ENCODE measurements at regions not wholly inside any gene's neighbourhood (a gene's known extent, or its start where the extent isn't known, plus 50 kb on each side); places are given as distances from the start of the nearest gene placed in this dataset.
"Not testable (repeated sequence)": the region's sequence is repeated elsewhere in the genome, so short reads cannot be mapped to it uniquely, and the experiment has no call there.

DNA sequence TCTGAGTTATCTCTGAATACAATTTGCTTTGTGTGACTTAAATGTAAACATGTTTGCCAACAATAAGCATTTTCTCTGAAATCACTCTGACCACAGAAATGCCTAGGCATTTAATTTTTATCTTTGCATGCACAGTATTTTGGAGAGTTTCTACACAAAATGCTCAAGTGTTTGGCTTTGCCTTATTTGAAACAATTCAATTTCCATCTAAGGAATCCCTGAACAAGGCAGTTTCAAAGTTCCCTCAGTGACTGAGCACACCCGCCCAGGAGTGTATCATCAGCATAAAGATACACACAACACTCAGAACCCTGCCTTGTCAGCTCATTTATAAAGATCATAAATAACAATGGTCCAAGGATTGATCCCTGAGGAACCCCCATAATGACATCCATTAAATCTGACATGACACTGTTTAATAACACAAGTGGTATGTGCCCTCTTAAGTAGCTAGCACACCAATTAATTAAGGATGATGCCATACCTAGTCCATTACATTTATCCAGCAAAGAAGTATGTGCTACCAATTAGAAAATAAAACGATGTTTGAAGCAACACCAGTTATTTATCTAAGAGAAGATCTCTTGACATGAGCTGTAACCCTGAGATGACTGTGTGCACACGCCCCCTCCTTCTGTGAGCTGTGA lies 585.8 kb downstream of the ADGRL2 start:
- DNase-seq = no peak

DNA sequence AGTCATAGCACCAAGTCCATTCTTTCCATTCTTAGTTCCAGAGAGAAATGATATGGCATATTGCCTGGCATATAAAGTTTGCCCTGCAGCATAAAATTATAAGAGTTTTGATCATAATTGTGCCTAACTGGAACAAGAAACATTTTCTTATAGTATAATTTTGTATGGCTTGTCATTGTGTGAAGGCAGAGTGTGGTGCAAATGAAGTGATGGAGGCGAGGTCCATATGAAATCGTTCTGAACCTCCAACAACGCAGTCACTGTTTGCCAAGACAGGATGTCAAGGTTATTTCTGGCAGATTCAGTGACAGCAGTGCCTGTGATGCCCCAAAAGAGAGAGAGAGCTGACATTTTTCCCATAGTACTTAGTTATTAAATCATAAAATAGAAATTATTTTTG lies 584.0 kb downstream of the ADGRL2 start:
- no peak for DNase-seq

DNA sequence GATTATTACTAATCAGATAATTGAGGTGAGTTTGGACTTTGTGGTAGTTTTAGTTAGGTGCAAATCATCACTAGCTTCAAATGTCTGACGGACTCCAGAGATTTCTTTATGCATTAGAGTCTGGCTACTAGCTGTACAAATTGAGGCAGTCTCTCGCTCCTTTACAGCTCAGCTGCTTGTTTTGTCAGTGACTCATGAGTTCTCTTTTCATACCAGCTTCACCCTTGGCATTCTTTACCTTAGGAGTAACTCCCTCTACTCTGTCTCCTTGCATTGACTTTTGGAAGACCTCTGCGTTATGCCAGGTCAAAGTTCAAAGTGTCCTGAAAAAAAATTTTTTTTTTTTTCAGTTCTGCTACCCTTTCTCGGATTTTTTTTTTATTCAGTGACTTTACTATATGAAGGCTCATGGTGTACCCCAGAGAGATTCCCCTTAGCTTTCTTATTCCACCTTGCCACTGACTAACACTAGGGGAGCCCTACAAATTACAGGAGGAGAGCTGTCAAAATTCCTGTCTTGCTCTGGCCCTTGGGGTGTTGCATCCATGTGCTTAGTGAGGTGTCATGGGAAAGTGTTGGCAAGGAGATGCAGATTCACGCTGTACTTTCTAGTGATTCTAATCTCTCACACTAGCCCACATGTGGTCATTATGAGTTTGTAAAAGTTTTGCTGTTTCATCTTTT lies 576.6 kb downstream of the ADGRL2 start:
- no peak for DNase-seq

DNA sequence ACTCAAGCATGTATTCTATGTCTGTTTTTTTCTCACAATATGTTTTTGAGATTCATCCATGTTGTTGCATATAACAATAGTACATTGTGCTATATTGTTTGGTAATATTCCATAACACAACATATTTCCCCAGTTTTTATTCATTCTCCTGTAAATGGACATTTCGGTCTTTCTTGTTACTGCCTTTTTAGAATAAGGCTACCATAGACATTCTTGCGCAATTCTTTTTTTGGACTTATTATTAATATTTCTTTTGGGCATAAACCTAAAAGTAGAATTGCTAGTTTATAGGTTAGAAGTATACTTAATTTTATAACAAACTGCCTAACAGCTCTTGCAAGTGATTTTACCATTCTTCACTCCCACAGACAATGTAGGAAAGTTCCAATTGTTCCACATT lies 573.0 kb downstream of the ADGRL2 start:
- DNase-seq = no peak

DNA sequence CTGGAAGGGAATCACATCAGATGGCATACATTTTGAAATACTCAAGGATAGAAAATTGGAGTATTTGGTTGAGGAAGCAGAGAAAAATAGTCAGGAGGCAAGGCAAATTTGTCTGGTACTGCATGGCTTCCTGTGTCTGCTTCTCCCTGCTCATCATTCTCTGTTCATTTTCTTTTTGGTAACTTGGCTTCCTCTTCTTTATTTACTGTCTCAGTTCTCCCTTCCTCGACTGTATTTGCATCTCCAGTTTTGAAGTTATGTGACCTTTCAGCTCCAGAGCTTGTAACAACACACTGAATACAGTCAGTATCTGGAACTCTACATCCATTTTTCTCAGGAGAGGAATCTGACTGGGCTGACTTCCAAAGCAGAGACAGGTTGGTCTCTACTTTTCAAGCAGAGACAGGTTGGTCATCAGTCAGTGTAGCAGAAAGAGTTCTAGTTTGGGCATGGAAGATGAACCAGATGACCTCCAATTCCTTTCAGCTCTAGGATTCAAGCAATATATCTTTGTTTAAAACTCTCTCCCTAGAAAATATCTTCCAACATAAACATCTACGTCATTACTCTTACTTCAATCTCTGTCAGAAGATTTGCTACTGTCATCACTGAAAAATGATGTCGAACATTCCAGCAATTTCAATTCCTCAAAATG lies 571.2 kb downstream of the ADGRL2 start:
- no peak for DNase-seq

DNA sequence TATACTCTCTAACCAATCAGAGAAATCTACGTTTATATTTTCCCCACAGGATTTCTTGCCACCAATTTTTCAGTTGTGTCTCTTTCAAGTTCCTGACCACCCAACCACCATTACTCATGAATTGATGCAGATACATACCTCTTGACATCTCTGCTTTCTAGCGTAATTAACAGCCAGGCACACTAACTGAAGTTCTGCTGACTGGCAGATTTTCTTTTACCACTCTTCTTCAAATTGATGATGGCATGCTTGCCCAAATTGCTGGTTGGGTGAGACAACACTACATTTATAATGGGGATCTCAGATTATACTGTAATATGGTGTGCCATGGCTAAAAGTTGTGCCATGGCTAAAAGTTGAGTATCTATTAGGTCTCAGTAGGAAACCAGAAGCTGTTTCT lies 566.7 kb downstream of the ADGRL2 start:
- no peak for DNase-seq

DNA sequence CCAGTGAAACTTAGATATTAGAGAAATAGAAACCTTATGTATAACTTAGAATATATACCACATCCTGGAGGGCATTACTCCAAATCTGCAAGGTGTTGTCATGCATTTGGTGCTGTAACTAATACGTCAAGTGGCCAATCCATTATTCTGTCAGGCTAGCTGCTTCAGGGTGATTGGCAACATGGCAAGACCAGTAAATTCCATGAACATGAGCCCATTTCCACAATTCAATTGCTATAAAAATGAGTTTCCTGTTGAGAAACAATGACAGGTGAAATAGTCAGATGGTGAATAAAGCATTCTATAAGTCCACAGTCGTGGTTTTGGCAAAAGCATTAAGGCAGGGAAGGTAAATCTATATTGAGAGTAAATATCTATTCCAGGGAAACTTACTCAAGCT lies 566.0 kb downstream of the ADGRL2 start:
- DNase-seq = no peak

DNA sequence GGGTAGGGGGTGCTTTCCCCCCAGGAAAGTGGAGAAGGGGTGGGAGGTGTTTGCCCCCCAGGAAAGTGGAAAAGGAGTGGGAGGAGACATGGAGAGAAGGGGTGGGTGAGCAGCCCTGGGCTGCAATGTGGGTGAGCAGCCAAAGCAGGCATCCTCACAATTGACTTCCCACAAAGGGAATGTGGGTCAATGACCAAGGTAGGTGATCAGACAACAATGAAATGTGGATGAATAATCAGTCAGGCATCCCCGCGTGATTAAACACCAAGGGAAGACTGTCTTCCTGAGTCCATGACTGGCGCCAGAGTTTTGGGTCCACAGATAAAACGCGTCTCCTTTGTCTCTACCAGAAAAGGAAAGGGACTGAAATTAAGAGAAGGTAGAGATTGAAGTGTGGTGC lies 558.8 kb downstream of the ADGRL2 start:
- not testable (repeated sequence) for DNase-seq

DNA sequence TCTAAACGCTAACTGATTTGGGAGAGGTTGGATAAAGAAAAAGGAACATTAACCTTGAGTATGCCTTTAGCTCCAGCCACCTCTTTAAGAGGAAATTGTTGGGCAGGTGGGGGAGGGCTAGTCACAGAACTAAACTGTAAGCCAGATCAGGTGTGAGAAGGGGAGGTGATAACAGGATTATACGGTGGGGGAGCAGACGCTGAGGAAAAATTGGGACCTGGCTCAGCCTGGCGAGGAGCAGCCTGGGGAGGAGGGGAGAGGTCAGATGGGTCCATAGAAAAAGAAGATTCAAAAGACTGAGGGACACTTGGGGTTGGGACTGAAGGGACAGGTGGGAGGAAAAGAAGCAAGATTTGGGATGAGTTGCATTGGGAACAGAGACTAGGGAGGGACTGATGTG lies 558.0 kb downstream of the ADGRL2 start:
- not testable (repeated sequence) for DNase-seq

DNA sequence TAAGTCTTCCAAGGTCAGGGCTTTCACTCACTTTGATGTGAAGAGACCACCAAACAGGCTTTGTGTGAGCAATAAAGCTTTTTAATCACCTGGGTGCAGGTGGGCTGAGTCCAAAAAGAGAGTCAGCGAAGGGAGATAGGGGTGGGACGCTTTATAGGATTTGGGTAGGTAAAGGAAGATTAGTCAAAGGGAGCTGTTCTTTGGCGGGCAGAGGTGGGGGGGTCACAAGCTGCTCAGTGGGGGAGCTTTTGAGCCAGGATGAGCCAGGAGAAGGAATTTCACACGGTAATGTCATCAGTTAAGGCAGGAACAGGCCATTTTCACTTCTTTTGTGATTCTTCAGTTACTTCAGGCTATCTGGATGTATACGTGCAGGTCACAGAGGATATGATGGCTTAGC lies 553.8 kb downstream of the ADGRL2 start:
- DNase-seq = not testable (repeated sequence)

DNA sequence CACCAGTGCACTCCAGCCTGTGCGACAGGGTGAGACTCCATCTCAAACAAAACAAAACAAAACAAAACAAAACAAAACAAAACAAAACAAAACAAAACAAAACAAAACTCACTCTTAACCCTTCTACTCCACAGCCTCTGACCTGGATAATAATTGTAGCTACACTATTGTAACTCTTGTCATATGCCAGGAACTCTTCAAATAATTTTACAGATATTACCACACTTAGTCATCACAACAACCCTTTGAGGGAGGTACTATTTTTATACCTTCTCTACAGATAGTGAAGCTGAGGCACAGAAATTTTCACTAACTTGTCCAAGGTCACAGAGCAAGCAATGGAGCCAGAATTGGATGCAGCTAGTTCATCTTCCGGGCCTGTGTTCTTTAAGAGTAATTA lies 547.8 kb downstream of the ADGRL2 start:
- no peak for DNase-seq

DNA sequence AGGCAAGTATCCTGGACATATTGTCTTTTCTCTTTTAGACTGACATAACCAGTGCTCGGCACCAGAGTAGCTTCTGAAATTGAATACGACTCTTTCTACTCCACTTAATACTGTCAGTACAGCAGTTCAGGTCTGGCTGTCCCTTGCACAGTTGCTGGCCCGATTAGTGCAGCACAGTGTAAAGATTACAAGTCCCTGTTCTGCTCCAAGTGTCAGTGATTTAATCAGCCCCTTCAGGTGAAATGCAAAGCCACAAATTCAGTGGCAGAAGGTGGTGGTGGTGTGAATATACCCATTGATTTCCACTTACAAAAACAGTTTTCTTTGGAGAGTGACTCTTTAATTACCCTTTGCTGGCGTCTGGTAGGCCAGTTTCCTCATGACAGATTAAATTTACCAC lies 545.4 kb downstream of the ADGRL2 start:
- no peak for DNase-seq

DNA sequence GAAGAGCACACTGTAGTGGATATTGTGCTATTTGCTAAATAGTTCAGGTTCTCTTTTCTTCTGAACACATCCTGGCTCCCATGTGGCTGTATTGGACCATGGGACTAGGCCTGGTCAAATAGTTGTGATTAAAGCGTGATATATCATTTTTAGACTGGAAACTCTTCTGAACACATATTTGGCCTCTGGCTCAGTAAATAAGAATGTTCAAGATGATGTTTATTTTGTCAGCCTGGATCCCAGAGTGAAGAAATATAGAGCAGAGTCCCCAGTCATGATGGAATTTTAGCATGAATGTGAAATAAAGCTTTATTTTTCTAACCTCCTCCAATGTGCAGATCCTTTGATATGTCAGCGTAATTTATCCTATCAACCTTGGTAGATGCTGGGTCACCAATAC lies 542.6 kb downstream of the ADGRL2 start:
- no peak for DNase-seq

DNA sequence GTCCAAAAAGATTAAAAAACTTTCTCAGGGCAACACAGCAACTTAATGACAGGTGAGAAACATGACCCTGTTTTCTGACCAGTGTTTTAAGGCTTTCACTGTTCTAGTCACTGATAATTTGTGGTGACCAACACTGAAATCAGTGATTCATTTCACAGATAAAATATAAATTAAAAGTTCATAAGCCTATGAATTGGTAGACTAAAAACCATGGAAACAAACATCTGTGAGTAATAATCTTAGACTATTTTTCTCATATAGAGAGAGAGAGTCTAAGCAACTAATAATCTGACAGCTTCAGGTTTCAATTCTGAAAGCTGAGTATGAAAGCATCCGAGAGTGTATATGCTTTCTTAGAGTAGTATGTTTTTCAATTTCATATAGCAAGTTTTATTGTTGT lies 536.9 kb downstream of the ADGRL2 start:
- DNase-seq = no peak

DNA sequence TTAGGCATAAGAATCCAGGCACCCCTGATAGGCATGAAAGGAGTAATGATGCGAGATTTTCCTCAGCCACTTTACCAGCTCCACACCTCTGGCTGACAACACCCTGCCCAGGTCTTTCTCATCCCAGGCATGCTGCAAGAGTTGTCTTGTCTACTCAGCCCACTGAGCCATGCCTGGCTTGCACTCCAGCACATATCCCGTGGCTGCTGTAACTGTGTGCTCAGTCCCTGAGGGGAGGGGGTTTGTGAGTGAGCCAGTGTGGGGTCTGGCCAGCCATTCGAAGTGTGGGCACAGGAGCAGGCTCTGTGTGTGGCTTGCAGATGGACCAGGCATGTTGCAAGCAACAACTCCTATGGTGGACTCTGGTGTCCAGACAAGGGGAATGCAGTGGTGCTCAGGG lies 529.6 kb downstream of the ADGRL2 start:
- no peak for DNase-seq

DNA sequence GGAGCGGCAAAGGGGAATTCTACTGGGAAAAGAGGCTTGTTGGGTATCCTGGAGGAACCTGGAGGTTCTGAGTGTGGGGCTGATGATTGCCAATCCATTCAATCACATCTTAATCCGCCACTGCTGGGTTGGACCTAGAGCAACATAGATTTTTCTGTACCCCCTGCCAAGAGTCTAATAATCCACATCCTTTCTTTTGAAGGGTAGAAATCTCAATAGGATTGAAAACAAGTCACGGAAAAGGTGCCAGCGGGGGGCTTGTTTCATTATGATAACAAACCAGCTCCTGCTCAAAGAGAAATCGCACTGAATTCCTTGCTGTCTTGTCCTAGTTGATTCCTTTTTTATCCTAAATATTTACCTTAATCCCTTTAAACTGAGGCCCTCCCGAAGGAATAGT lies 528.5 kb downstream of the ADGRL2 start:
- DNase-seq = no peak

DNA sequence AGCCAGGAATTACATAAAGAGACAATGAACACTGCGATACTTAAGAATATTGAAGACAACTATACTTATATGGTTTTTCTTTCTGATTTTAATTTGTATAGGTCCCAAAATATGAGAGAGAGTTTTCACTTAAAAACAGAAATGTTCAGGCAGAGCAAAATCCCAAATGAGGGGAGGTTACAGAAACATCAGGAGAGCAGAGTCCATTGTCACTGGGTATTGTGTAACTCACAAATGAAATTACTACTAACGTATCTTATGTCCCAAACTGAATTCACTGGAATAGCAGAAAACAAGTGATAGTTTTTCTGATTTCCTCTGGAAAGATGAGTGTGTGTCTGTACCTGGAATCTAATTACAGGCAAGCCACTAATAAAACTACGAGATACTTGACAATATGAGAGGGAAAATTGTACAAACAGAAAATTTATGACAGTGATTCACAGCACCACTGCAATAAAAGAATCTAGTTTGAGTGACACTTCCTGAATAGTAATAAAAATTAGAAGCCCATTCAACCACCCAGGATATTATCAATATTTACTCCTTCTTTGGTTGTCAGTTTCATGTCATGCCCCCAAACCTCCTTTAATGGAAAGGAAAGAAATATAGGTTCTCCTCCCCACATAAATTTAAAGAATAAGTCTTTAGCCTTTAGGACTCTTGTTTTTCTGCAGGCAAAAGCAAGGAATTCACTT lies 522.6 kb downstream of the ADGRL2 start:
- no peak for DNase-seq

DNA sequence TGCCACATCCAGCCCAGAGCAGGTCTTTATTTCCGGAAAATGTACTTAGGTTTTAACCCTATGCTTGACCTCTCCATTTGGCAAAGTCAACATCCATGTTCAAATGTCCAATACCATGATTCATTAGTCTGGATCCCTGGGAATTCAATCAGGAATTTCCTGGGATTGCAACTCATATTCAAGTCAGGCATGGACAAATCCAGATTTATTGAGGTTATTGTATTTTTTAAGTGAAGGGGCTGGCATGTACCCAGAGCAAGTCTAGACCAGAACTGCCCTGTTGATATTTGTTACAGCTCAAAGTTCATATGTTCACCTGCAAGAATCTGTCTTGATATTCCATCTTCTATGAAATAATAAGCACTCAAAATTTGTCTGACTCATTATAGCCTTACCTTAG lies 521.1 kb downstream of the ADGRL2 start:
- DNase-seq = no peak

DNA sequence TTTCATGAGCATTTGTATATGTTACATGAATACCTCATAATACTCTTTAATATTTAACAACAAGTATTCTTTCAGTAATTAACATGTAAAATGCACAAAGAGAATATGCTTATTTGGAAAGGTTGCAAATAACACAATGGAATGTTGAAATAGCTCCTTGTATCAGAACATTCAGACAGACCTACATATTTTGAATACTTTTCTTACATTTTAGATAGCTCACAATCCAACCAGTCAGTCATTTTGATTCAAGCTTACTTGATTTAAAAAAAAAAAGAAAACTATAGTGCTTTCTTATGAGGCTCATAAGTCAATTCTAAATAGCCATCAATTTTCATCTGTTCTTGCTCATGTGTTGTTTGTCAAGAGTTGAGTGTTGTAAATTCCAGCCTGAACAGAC lies 518.8 kb downstream of the ADGRL2 start:
- no peak for DNase-seq

DNA sequence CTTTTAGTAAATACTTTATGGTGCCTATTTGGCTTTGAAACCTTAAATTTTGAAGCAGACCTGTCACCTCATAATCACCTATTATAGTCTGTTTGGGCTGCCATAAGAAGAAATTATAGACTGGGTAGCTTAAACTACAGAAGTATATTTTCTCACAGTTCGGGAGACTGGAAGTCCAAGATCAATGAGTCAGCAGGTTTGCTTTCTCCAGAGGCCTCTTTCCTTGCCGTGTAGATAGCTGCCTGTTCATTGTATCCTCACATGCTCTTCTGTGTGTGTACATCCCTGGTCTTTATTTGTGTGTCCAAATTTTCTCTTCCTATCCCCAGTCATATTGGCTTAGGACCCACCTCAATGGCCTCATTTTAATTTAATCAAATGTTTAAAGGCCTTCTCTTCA lies 518.2 kb downstream of the ADGRL2 start:
- DNase-seq = no peak

DNA sequence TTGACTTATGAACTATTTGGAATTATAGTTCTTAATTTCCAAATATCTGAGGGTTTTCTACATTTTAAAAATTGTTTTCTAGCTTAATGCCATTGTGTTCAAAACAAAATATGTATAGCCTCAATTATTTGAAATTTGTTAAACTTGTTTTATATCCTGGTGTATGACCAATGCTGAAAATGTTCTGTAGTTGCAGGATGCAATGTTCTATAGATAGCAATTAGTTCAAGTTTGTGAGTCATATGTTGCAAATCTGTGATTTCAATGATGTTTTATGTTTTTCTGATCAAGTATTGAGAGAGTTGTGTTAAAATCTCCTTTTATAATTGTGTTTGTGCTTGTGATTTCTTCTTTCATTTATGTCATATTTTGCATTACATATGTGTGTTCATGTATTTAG lies 517.5 kb downstream of the ADGRL2 start:
- DNase-seq = no peak

DNA sequence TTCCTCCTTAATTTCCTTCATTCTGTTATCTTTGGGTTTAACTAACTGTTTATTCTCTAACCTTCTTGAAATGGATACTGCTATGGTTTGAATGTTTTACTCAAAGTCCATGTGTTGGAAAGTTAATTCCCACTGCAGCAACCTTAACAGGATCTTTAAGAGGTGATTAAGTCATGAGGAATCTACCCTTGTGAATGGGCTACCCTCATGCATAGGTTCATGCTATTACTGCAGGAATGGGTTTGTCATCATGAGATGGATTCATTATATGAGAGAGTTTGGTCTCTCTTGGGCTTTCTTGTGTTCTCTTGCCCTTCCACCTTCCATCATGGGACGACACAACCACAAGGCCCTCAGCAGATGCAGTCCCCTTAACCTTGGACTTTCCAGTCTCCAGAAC lies 516.9 kb downstream of the ADGRL2 start:
- DNase-seq = no peak

DNA sequence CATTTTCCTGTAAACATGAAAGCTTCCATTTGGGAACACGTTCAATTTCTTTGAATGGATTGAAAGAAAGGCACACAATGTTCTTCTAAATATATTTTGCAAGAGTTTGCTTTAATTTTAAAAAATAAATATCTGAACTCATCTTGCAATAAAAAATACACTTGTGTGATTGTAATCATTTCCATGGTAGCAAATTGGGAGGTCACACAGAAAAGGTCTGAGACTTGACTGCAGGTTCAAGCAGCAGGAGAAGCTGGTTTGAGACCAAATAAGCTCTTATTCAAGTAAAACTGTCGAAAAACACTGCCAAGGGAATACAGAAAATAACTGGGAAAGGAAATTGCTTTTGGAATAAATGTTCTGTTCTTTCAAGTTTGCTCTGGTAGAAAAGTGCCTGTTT lies 498.9 kb downstream of the ADGRL2 start:
- DNase-seq = no peak

DNA sequence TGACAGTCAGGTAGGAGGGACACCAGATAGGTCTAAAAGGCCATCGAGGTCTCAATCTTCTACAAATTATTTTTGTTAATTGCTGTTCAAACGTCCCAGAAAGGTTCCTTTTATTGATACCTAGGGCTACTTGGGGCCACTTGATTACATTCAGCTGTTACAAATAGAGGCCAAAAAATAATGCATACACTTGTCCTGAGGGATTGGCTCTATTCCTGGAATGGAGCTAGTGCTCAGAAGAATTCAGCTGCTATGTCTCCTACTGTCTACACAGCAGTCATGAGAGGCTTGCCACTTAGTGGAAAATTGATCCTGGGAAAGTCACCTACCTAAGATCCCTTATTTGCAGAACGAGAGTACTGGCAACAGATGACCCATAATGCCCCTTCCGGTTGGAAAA lies 498.3 kb downstream of the ADGRL2 start:
- DNase-seq = no peak

All from SW 1271 (cell line).